Body of pancreas (tissue), 4 donors: ENCODE measurements at regions not wholly inside any gene's neighbourhood (a gene's known extent, or its start where the extent isn't known, plus 50 kb on each side); places are given as distances from the start of the nearest gene placed in this dataset.

Source experiments
- ATAC-seq: fragments of 150-250 bp; one replicate; pipeline ENCODE4 v1.9.1; 2016
- DNase-seq, 4 donors: peaks; one replicate each; pipeline ENCODE4 v3.0.0-alpha.2; 2019
- H3K27ac ChIP-seq, 4 donors: fragments of 200-600 bp; sonication (generic); 1 replicate in 3 of 4; 2 replicates in 1 of 4; pipeline versions ENCODE4 v1.5.1 to v1.6.1; 2016 to 2019; ENCODE audit warnings: mild to moderate bottlenecking in 1 of 4, mixed read lengths in 1 of 4, moderate library complexity in 1 of 4
- H3K27me3 ChIP-seq, 2 donors: fragments of 200-600 bp; sonication (generic); one replicate each; pipeline ENCODE4 v1.6.0; 2016; ENCODE audit warnings: mild to moderate bottlenecking in 1 of 2
- H3K36me3 ChIP-seq, 2 donors: fragments of 200-600 bp; sonication (generic); replicated peaks in 1 of 2; 2 replicates each; pipeline ENCODE4 v1.5.1; 2016; ENCODE audit warnings: low read depth in 2 of 2; ENCODE audit not compliant: insufficient read depth in 1 of 2
- H3K4me1 ChIP-seq: fragments of 200-600 bp; sonication (generic); one replicate; pipeline ENCODE4 v1.6.0; 2016
- H3K4me3 ChIP-seq, 2 donors: fragments of 200-600 bp; sonication (generic); 1 replicate in 1 of 2; 2 replicates in 1 of 2; pipeline ENCODE4 v1.5.1; 2016 to 2019
- H3K9me3 ChIP-seq, 3 donors: fragments of 200-600 bp; sonication (generic); 1 replicate in 2 of 3; 2 replicates in 1 of 3; pipeline ENCODE4 v1.5.1; 2016
- POLR2A ChIP-seq, 3 donors: fragments of 450-650 bp; IDR thresholded peaks; one replicate each; pipeline ENCODE4 v1.6.1; 2016; ENCODE audit warnings: antibody characterized with exemption in 3 of 3, mild to moderate bottlenecking in 2 of 3
- WGBS, 2 donors: methylation state at CpG; one replicate each; pipeline ENCODE4 v1.1.5; 2017; 5-methylcytosine and 5-hydroxymethylcytosine counted together
- intact Hi-C: fragments of 100-400 bp; cut with DNase I; formaldehyde crosslinking; loops from one replicate; pipeline ENCODE4 v1.15.1; 2023
- TF ChIP-seq, protein P1 (sequence below), 7 experiments: fragments of 450-650 bp in 4 of 7; fragments of 200-600 bp in 3 of 7; sonication (generic) in 3 of 7; IDR thresholded peaks; one replicate each; pipeline ENCODE4 v1.5.1; 2016 to 2019; ENCODE audit warnings: antibody characterized with exemption in 7 of 7

DNA sequence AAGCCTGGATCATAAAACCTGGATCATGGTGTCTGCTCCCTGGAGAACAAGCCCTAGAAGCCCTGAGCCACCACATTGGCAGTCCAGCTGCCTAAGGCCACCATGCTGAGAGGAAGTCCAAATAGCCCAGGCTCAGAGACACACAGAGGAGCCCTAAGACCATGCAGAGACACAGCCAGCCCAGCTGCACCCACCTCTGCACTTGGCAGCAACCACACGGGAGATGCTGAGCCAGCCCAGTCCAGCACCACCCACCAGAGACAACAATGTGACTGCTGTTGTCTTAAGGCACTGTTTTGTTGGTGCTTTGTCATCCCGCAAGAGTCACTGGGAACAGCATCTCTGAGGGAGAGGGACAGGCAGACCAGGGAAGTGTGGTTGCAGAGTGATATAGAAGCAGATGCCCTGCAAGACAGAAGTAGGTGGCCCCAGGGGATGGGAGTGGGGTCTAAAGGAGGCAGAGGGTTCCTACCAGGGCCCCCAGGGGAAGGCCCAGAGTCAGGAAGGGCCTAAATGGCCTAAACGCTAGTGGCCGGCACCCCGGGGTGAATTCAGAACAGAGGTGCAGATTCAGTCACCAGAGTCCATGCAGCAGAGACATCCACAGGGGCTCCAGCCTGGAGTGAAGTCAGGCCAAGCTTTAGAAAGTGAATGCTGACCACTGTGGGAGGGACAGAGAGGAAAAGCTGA lies 105.4 kb upstream of the PRR20G start:
- Histone ChIP-seq H3K27me3 (no peaks in the 10 kb centered on the region), H3K9me3 (no peaks in the 10 kb centered on the region), H3K36me3 (no peaks in the 10 kb centered on the region), H3K4me3 (no peak overlapping the region), H3K27ac (no peak overlapping the region), H3K4me1 (no peaks in the 10 kb centered on the region)
- TF ChIP-seq, protein P1, sequence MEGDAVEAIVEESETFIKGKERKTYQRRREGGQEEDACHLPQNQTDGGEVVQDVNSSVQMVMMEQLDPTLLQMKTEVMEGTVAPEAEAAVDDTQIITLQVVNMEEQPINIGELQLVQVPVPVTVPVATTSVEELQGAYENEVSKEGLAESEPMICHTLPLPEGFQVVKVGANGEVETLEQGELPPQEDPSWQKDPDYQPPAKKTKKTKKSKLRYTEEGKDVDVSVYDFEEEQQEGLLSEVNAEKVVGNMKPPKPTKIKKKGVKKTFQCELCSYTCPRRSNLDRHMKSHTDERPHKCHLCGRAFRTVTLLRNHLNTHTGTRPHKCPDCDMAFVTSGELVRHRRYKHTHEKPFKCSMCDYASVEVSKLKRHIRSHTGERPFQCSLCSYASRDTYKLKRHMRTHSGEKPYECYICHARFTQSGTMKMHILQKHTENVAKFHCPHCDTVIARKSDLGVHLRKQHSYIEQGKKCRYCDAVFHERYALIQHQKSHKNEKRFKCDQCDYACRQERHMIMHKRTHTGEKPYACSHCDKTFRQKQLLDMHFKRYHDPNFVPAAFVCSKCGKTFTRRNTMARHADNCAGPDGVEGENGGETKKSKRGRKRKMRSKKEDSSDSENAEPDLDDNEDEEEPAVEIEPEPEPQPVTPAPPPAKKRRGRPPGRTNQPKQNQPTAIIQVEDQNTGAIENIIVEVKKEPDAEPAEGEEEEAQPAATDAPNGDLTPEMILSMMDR (IDR thresholded peaks at IDR 0.05), result no peak
- TF ChIP-seq POLR2A (IDR thresholded peaks at IDR 0.05), result no peak
- WGBS, 2 donors, result 78 to 84% methylated on average over 5 of the region's 5 CpGs
- intact Hi-C loops, result no loop called here
- DNase-seq (no peak), ATAC-seq (no peak)

- no peaks in the 10 kb centered on the region for H3K36me3 ChIP-seq
- TF ChIP-seq POLR2A (IDR thresholded peaks at IDR 0.05), result no peak
- TF ChIP-seq, protein P1 (IDR thresholded peaks at IDR 0.05), result no peak
- intact Hi-C loops, result no loop called here
- 49 to 54% methylated on average over 7 to 8 of the region's 8 CpGs for WGBS, 2 donors
- no peak for DNase-seq
- no peaks in the 10 kb centered on the region for H3K27me3 ChIP-seq
- no peak overlapping the region for H3K27ac ChIP-seq
- H3K4me3 ChIP-seq, result no peak overlapping the region
- no peaks in the 10 kb centered on the region for H3K4me1 ChIP-seq
- no peak for ATAC-seq
- no peaks in the 10 kb centered on the region for H3K9me3 ChIP-seq
Observed at GRCh38 chr3:127392156-127392490, 104.3 kb upstream of the PRR20G start.

DNA sequence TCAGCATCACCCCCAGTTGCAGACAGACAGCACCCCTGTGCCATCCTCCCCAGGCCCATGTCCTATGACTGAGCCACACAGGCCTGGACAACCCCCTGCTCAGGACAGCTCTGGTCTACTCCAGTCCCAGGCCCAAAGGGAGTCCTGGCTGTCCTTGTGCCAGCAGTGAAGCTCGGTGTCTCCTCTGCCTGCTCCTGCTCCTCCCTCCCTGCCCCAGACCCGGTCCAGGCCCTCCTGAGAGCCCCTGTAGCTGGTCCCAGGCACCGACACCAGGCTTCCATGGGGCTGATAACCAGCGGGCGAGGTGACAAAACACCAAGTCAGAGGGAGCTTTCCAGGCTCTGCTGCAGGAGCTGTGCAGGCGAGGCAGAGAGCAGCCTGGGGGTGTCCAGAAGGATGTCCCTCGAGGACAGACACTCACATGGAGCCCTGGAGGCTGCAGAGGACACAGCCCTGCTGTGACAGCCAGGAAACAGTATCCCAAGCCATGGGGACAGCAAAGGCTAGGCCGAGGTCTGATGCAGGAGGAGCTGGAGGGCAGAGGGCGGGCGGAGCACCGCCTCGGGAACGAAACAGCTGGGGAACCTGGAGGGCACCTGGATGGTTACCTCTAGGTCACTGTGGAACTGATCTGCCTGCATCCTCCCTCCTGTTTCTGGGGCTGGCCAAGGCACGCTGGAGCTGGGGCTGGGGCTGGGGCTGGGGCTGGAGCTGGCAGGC lies 103.8 kb upstream of the PRR20G start:
- Histone ChIP-seq H3K36me3 (no peaks in the 10 kb centered on the region), H3K4me1 (no peaks in the 10 kb centered on the region), H3K27ac (no peak overlapping the region), H3K4me3 (no peak overlapping the region), H3K27me3 (no peaks in the 10 kb centered on the region), H3K9me3 (no peaks in the 10 kb centered on the region)
- intact Hi-C loops, result no loop called here
- DNase-seq (no peak), ATAC-seq (peak; percentile 27)
- 56 to 59% methylated on average over 12 to 14 of the region's 14 CpGs for WGBS, 2 donors
- TF ChIP-seq POLR2A (IDR thresholded peaks at IDR 0.05), result no peak
- TF ChIP-seq, protein P1 (IDR thresholded peaks at IDR 0.05), result no peak

GRCh38 chr3:127390365-127391025 lies 102.6 kb upstream of the PRR20G start:
- no peaks in the 10 kb centered on the region for H3K9me3 ChIP-seq
- no peak for ATAC-seq
- DNase-seq, result no peak
- no peak overlapping the region for H3K27ac ChIP-seq
- no peaks in the 10 kb centered on the region for H3K36me3 ChIP-seq
- intact Hi-C loops, result no loop called here
- no peak overlapping the region for H3K4me3 ChIP-seq
- no peaks in the 10 kb centered on the region for H3K27me3 ChIP-seq
- TF ChIP-seq, protein P1 (IDR thresholded peaks at IDR 0.05), result no peak
- no peak for TF ChIP-seq POLR2A (IDR thresholded peaks at IDR 0.05)
- WGBS, 2 donors, result 73 to 74% methylated on average over 10 to 15 of the region's 15 CpGs
- no peaks in the 10 kb centered on the region for H3K4me1 ChIP-seq
